ENCODE measurements at regions not wholly inside any gene's neighbourhood (a gene's known extent, or its start where the extent isn't known, plus 50 kb on each side); places are given as distances from the start of the nearest gene placed in this dataset.

- TF ChIP-seq CTCF (IDR thresholded peaks at IDR 0.05; ENCODE audit: extremely low read depth in 1 of 2, insufficient read depth in 1 of 2, low read depth in 1 of 2, low read length in 2 of 2) (no peak), POLR2A (IDR thresholded peaks at IDR 0.05; ENCODE audit: low read depth, low read length) (no peak), EZH2 (IDR thresholded peaks at IDR 0.05; ENCODE audit: borderline replicate concordance, low read depth, low read length, severe bottlenecking) (no peak), POLR2AphosphoS5 (IDR thresholded peaks at IDR 0.05; ENCODE audit: insufficient read depth, low read depth, low read length) (no peak), MAX (IDR thresholded peaks at IDR 0.05; ENCODE audit: insufficient read depth, insufficient read length) (no peak), JUN (IDR thresholded peaks at IDR 0.05; ENCODE audit: borderline replicate concordance, insufficient read depth, insufficient read length, low read depth) (no peak), MYC (IDR thresholded peaks at IDR 0.05; ENCODE audit: low read depth, low read length) (no peak), GATA2 (IDR thresholded peaks at IDR 0.05; ENCODE audit: insufficient read depth, insufficient read length, low read depth, low read length) (no peak), FOS (IDR thresholded peaks at IDR 0.05; ENCODE audit: borderline replicate concordance, insufficient read depth, low read length) (no peak)
Observed at GRCh38 chr12:24527102-24527501, 421.8 kb downstream of the BCAT1 start.
